HFF-Myc (cell line): ENCODE measurements at regions not wholly inside any gene's neighbourhood (a gene's known extent, or its start where the extent isn't known, plus 50 kb on each side); places are given as distances from the start of the nearest gene placed in this dataset.

Experiments
- DNase-seq: peaks from one replicate; pipeline ENCODE4 v3.0.0-alpha.2; 2011; ENCODE audit warnings: low read depth; ENCODE audit errors: extremely low read depth
- H3K4me3 ChIP-seq: replicated peaks from 2 replicates; pipeline ENCODE4 v1.5.1; 2011; ENCODE audit warnings: low read depth, mild to moderate bottlenecking, control low read depth, low read length
- TF ChIP-seq, protein P1 (sequence below): IDR thresholded peaks from 2 replicates; pipeline ENCODE4 v1.5.1; 2012; ENCODE audit warnings: mild to moderate bottlenecking, low read depth, low read length, control low read depth; ENCODE audit errors: missing control alignments

DNA sequence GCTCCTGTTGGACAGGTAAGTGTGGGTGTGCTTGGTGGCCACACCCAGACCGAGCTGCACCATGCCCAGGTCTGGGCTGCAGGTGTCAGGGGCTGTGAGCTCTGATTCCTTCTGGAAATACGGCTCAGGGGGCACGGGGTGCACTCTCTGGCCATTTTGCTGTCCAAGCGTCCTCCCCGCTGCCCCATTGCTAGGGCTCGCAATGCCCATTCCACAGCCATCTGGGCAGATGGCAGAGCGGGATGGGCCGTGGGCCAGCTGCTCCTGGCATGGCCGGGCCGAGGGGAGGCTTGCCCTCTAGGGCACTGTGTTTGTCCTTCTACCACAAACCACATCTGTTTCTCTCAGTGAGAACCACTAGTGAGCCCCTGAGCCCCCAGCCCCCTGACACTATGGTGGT lies 67.9 kb upstream of the RXRA start:
- TF ChIP-seq, protein P1, sequence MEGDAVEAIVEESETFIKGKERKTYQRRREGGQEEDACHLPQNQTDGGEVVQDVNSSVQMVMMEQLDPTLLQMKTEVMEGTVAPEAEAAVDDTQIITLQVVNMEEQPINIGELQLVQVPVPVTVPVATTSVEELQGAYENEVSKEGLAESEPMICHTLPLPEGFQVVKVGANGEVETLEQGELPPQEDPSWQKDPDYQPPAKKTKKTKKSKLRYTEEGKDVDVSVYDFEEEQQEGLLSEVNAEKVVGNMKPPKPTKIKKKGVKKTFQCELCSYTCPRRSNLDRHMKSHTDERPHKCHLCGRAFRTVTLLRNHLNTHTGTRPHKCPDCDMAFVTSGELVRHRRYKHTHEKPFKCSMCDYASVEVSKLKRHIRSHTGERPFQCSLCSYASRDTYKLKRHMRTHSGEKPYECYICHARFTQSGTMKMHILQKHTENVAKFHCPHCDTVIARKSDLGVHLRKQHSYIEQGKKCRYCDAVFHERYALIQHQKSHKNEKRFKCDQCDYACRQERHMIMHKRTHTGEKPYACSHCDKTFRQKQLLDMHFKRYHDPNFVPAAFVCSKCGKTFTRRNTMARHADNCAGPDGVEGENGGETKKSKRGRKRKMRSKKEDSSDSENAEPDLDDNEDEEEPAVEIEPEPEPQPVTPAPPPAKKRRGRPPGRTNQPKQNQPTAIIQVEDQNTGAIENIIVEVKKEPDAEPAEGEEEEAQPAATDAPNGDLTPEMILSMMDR: no peak
- no peak overlapping the region for H3K4me3 ChIP-seq
- no peak for DNase-seq

DNA sequence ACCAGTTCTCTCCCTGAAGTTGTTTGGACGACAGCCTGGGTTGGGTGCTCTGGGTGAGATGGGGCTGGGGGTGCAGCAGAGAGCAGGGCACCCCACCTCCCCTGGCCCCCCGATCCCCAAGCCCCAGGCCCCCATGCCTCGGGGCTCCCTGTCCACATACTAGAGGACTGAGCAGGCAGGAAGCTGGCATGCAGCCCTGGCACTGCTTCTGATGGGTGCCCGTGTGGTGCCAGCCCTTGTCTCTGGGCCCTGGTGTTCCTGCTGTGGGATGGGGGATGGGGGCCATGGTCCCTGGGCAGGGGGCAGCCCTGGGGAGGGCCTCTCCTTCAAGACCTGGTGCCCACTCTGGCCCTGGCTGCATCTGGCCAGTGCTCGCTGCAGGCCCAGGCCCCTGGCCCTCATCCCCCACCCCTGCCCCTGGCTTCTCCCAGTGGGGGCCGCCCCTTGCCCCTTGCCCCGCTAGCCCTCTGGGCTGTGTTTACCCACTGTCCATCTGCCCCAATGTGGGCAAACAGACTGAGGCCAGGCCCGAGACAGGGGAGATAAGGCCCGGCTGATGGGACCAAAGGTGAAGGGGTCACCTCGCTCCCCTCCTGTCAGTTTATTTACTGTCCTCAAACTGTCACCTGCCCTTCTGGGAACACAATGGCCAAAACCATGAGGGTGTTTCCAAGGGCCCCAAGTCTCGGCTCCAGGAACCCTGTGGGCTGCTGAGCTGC lies 67.3 kb upstream of the RXRA start:
- TF ChIP-seq, protein P1: no peak
- H3K4me3 ChIP-seq: no peak overlapping the region

DNA sequence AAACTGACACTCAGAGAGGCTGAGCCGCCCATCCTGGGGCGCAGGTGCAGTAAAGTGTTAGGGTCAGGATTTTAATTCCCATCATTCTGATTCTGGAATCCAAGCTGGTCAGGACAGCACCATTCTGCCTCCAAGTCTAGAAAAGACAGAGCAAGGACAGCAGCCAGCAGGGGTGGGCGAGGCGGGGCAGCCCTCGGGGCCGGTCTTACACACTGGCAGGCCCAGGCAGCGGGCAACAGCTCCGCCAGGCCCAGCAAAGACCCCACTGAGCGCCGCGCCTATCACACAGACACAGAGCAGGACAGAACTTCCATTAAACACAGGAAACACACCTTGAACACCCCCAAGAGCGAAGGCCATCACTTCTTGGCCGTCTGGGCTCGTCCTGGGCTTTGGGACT lies 66.5 kb upstream of the RXRA start:
- no peak for DNase-seq
- H3K4me3 ChIP-seq: no peak overlapping the region
- TF ChIP-seq, protein P1: no peak

More for the DNA sequence above, 67.3 kb upstream of the RXRA start:
- no peak for DNase-seq

- TF ChIP-seq, protein P1: no peak
- H3K4me3 ChIP-seq: no peak overlapping the region
- no peak for DNase-seq
These were observed 65.5 kb upstream of the RXRA start for GRCh38 chr9:134260801-134261200.

DNA sequence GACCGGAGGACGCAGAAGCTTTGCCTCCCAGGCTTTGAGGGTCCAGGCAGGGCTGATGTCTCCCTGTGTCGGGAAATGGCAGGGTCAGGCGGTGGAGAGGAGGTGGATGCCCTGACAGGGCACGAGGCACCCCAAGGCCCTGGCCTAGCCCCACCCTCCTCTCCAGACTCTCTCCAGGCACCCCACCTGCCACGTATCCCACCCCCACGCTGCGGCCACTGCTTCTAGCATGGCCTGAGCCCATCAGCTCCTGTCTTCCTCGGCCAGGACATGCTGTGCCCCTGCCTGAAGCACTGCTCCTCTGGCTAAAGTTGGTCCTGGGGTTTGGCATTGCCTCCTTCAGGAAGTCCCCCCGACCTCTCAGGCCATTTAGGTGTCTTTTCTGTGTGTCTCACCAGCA lies 64.2 kb upstream of the RXRA start:
- TF ChIP-seq, protein P1: no peak
- no peak overlapping the region for H3K4me3 ChIP-seq
- no peak for DNase-seq

GRCh38 chr9:134263596-134263995 lies 62.7 kb upstream of the RXRA start:
- TF ChIP-seq, protein P1: no peak

GRCh38 chr9:134264169-134264568 lies 62.1 kb upstream of the RXRA start:
- TF ChIP-seq, protein P1: no peak
- no peak overlapping the region for H3K4me3 ChIP-seq
- DNase-seq: no peak

More at GRCh38 chr9:134263596-134263995, 62.7 kb upstream of the RXRA start:
- no peak overlapping the region for H3K4me3 ChIP-seq
- no peak for DNase-seq
